ENCODE measurements at regions not wholly inside any gene's neighbourhood (a gene's known extent, or its start where the extent isn't known, plus 50 kb on each side); places are given as distances from the start of the nearest gene placed in this dataset.

GRCh38 chr17:27081002-27081638, 212.8 kb upstream of the WSB1 start:
- TF ChIP-seq CTCF (IDR thresholded peaks at IDR 0.05) (no peak), POLR2A (IDR thresholded peaks at IDR 0.05) (no peak)

Measured in right lobe of liver (tissue), 4 donors.